ENCODE measurements at regions not wholly inside any gene's neighbourhood (a gene's known extent, or its start where the extent isn't known, plus 50 kb on each side); places are given as distances from the start of the nearest gene placed in this dataset.

DNA sequence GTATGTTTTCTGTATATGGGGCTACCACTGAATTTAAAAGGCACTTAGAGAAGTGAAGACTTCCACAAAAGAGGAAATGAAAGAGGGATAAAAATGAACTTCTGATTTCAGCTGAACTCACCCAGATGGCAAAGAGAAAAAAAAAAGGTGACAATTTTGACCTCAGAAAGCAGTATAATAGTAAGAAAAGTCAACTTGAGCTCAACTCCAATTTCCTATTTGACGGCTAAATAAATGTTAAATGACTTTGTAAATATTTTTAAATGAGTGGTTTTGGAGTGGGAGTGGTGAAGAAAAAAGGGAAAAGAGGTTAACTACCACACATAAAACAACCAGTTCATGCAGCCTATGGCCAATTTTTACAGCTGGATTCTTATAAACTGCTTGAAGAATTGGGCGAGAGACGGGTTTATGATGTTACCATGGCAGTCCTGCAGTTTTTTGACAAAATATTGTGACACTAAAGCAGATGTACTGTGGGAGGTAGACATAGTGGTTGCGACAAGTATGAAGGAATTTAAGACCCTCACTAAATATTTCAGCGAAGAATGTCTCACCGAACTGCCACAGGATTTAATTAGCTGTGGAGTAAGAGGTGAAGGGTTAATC, 49.8 kb upstream of the ADTRP start:
- H3K27ac Mint-ChIP-seq = no peak overlapping the region

More for the DNA sequence above, 49.8 kb upstream of the ADTRP start:
- DNase-seq (ENCODE audit: extremely low spot score, unreplicated experiment) = no peak
- Mint-ChIP-seq H3K4me1 (ENCODE audit: unreplicated experiment) (peaks cover 13% of the 10 kb centered on the region), H3K27me3 (no peaks in the 10 kb centered on the region), H3K4me3 (no peak overlapping the region), H3K9me3 (peaks cover 4% of the 10 kb centered on the region), H3K36me3 (no peaks in the 10 kb centered on the region)
- TF ChIP-seq, protein P1, sequence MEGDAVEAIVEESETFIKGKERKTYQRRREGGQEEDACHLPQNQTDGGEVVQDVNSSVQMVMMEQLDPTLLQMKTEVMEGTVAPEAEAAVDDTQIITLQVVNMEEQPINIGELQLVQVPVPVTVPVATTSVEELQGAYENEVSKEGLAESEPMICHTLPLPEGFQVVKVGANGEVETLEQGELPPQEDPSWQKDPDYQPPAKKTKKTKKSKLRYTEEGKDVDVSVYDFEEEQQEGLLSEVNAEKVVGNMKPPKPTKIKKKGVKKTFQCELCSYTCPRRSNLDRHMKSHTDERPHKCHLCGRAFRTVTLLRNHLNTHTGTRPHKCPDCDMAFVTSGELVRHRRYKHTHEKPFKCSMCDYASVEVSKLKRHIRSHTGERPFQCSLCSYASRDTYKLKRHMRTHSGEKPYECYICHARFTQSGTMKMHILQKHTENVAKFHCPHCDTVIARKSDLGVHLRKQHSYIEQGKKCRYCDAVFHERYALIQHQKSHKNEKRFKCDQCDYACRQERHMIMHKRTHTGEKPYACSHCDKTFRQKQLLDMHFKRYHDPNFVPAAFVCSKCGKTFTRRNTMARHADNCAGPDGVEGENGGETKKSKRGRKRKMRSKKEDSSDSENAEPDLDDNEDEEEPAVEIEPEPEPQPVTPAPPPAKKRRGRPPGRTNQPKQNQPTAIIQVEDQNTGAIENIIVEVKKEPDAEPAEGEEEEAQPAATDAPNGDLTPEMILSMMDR (conservative IDR thresholded peaks at IDR 0.05) = no peak
